Inflammatory macrophage treated with lipopolysaccharide for 4 hours (primary cell): ENCODE measurements at regions not wholly inside any gene's neighbourhood (a gene's known extent, or its start where the extent isn't known, plus 50 kb on each side); places are given as distances from the start of the nearest gene placed in this dataset.

Experiments
- DNase-seq: peaks from one replicate; pipeline ENCODE4 v3.0.0-alpha.2; 2020

GRCh38 chr14:56351861-56352260 is 227.7 kb upstream of the TMEM260 start:
- no peak for DNase-seq

GRCh38 chr14:56352999-56353398 is 226.6 kb upstream of the TMEM260 start:
- DNase-seq, result no peak

GRCh38 chr14:56357428-56357827 is 222.2 kb upstream of the TMEM260 start:
- no peak for DNase-seq

GRCh38 chr14:56358275-56358674 is 221.3 kb upstream of the TMEM260 start:
- DNase-seq, result no peak

- no peak for DNase-seq
These were observed 220.6 kb upstream of the TMEM260 start for GRCh38 chr14:56358851-56359614.

- DNase-seq, result peak; percentile 47
These were observed 213.9 kb upstream of the TMEM260 start for GRCh38 chr14:56365663-56366062.

GRCh38 chr14:56367416-56367815 is 212.2 kb upstream of the TMEM260 start:
- DNase-seq, result no peak

GRCh38 chr14:56371737-56372136 is 207.9 kb upstream of the TMEM260 start:
- no peak for DNase-seq

- no peak for DNase-seq
These were observed 205.2 kb upstream of the TMEM260 start for GRCh38 chr14:56374421-56374820.

GRCh38 chr14:56378046-56378445 is 201.6 kb upstream of the TMEM260 start:
- DNase-seq, result peak; percentile 36

- peak; percentile 92 for DNase-seq
These were observed 201.1 kb upstream of the TMEM260 start for GRCh38 chr14:56378475-56378877.

- DNase-seq, result peak; percentile 11
These were observed 199.6 kb upstream of the TMEM260 start for GRCh38 chr14:56379956-56380355.

- no peak for DNase-seq
These were observed 193.6 kb upstream of the TMEM260 start for GRCh38 chr14:56386024-56386423.

- DNase-seq, result no peak
These were observed 188.7 kb upstream of the TMEM260 start for GRCh38 chr14:56390859-56391258.

GRCh38 chr14:56394826-56395530 is 184.6 kb upstream of the TMEM260 start:
- DNase-seq, result peak; percentile 60

- no peak for DNase-seq
These were observed 179.3 kb upstream of the TMEM260 start for GRCh38 chr14:56400109-56400825.

GRCh38 chr14:56412468-56413434 is 166.8 kb upstream of the TMEM260 start:
- DNase-seq, result no peak

GRCh38 chr14:56413721-56414120 is 165.9 kb upstream of the TMEM260 start:
- peak; percentile 11 for DNase-seq

- DNase-seq, result peak; percentile 76
These were observed 165.4 kb upstream of the TMEM260 start for GRCh38 chr14:56414236-56414635.

GRCh38 chr14:56416213-56416612 is 163.4 kb upstream of the TMEM260 start:
- no peak for DNase-seq

- no peak for DNase-seq
These were observed 162.4 kb upstream of the TMEM260 start for GRCh38 chr14:56417173-56417572.

- no peak for DNase-seq
These were observed 159.8 kb upstream of the TMEM260 start for GRCh38 chr14:56419750-56420149.

GRCh38 chr14:56422221-56422620 is 157.4 kb upstream of the TMEM260 start:
- DNase-seq, result no peak
